HG03571 (cell line): ENCODE measurements at regions not wholly inside any gene's neighbourhood (a gene's known extent, or its start where the extent isn't known, plus 50 kb on each side); places are given as distances from the start of the nearest gene placed in this dataset.

ENCODE experiments used
- ATAC-seq: cut with Tn5 transposase; IDR thresholded peaks from one replicate; pipeline ENCODE4 v1.9.1; 2021; ENCODE audit not compliant: unreplicated experiment

- no peak for ATAC-seq
Observed at GRCh38 chr16:86681031-86681756, 102.8 kb downstream of the FOXL1 start.

GRCh38 chr16:86681757-86682106 lies 103.4 kb downstream of the FOXL1 start:
- no peak for ATAC-seq

- no peak for ATAC-seq
Observed at GRCh38 chr16:86682219-86682904, 104.0 kb downstream of the FOXL1 start.

- no peak for ATAC-seq
Observed at GRCh38 chr16:86683441-86684194, 105.3 kb downstream of the FOXL1 start.

GRCh38 chr16:86685076-86685475 lies 106.7 kb downstream of the FOXL1 start:
- ATAC-seq: no peak

- no peak for ATAC-seq
Observed at GRCh38 chr16:86690970-86691369, 112.6 kb downstream of the FOXL1 start.

- no peak for ATAC-seq
Observed at GRCh38 chr16:86692426-86692825, 114.1 kb downstream of the FOXL1 start.

GRCh38 chr16:86693033-86693432 lies 114.7 kb downstream of the FOXL1 start:
- ATAC-seq: no peak

- ATAC-seq: no peak
Observed at GRCh38 chr16:86697715-86698114, 119.4 kb downstream of the FOXL1 start.

- ATAC-seq: no peak
Observed at GRCh38 chr16:86700046-86700945, 121.9 kb downstream of the FOXL1 start.

- ATAC-seq: no peak
Observed at GRCh38 chr16:86701286-86701975, 123.1 kb downstream of the FOXL1 start.

GRCh38 chr16:86702824-86703588 lies 124.7 kb downstream of the FOXL1 start:
- ATAC-seq: no peak

- no peak for ATAC-seq
Observed at GRCh38 chr16:86704516-86704915, 126.2 kb downstream of the FOXL1 start.

- no peak for ATAC-seq
Observed at GRCh38 chr16:86706726-86707125, 128.4 kb downstream of the FOXL1 start.

- ATAC-seq: no peak
Observed at GRCh38 chr16:86707171-86707570, 128.8 kb downstream of the FOXL1 start.

- no peak for ATAC-seq
Observed at GRCh38 chr16:86707581-86707980, 129.2 kb downstream of the FOXL1 start.

- ATAC-seq: no peak
Observed at GRCh38 chr16:86708431-86708830, 130.1 kb downstream of the FOXL1 start.

- no peak for ATAC-seq
Observed at GRCh38 chr16:86709103-86709502, 130.8 kb downstream of the FOXL1 start.

GRCh38 chr16:86709902-86710601 lies 131.7 kb downstream of the FOXL1 start:
- no peak for ATAC-seq
